Loucy (cell line): ENCODE measurements at regions not wholly inside any gene's neighbourhood (a gene's known extent, or its start where the extent isn't known, plus 50 kb on each side); places are given as distances from the start of the nearest gene placed in this dataset.

Experiments
- CTCF ChIP-seq: fragments of 200-600 bp; sonication (generic); conservative IDR thresholded peaks from 2 replicates; pipeline ENCODE4 v1.5.1; 2014; ENCODE audit warnings: mild to moderate bottlenecking, antibody characterized with exemption, low read length
- EZH2phosphoT487 ChIP-seq: fragments of 200-600 bp; IDR thresholded peaks from 2 replicates; pipeline ENCODE4 v1.6.1; 2018; ENCODE audit warnings: antibody characterized with exemption, mild to moderate bottlenecking, moderate library complexity, borderline replicate concordance

DNA sequence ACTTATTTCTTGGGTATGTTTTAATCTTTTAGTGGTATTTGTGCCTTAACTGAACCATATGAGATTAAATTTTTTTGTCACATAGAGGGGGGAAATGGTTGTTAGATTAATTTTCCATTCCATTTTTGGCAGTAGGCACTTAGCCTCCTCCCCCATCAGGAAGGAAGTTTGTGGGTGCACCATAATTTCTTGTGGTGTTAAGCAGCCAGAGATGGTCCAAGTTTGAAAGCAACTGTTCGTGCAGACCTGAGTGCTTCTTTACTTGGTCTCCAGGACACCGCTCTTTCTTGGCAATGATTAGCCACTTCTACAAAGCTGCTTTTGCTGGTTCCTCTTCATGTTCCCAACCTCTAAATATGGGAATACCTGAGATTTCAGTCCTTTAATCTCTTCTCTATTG lies 92.7 kb upstream of the RPL34 start:
- TF ChIP-seq CTCF (no peak), EZH2phosphoT487 (no peak)
